HG03457 (cell line): ENCODE measurements at regions not wholly inside any gene's neighbourhood (a gene's known extent, or its start where the extent isn't known, plus 50 kb on each side); places are given as distances from the start of the nearest gene placed in this dataset.

Experiments used
- ATAC-seq: cut with Tn5 transposase; IDR thresholded peaks from one replicate; pipeline ENCODE4 v1.9.1; 2021; ENCODE audit warnings: moderate number of reproducible peaks; ENCODE audit not compliant: unreplicated experiment

DNA sequence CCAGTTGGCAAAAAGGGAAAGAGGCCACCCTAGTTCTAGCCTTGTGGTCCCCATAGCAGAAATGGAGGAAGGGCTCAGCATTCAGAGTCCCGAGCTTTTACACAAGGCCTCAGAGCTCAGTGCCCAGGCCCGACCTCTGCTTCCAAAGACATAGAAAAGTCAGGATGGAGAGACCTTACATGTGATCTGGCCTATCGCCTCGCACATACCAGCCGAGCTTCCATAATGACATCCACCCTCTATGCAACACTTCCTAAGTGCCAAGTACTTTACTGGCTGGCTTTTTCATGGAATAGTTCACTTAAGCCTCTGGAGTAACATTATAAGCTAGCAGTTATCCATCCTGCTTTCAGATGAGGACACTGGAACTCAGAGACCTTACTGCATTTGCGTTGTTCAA, 275.9 kb downstream of the FAM43A start:
- no peak for ATAC-seq

DNA sequence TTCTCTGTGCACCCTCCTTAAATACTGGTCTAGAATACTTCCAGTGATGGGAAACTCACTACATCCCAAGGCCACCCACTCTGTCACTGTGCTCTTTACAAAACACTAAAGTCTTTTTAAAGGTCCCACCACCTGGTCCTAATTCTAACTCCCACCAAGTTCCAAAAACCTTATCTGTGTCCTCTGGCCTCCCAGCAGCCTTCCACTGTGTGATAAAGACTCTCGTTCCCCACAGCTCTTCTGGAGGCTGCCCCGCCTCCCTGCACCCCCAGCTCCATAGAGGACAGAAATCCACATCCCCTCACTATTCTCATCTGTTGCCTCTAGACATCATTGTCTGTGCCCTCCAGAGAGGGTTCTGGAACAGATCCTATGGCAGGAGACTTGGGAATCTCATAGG, 276.4 kb downstream of the FAM43A start:
- ATAC-seq, result no peak

DNA sequence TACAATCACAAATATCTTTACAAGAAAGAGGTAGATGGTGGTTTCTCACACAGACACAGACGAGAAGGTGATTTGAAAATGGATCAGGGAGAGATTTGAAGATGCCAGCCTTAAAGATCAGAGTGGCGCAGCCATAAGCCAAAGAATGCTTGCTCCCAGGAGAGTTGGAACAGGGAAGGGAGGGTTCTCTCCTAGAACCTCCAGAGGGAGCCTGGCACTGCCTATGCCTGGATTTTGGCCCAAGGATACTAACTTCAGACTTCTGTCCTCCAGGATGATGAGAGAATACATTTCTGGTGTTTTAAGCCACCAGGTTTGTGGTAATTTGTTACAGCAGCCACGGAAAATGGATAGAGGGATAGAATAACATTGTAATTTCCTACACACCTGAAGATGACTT, 279.1 kb downstream of the FAM43A start:
- ATAC-seq, result no peak

DNA sequence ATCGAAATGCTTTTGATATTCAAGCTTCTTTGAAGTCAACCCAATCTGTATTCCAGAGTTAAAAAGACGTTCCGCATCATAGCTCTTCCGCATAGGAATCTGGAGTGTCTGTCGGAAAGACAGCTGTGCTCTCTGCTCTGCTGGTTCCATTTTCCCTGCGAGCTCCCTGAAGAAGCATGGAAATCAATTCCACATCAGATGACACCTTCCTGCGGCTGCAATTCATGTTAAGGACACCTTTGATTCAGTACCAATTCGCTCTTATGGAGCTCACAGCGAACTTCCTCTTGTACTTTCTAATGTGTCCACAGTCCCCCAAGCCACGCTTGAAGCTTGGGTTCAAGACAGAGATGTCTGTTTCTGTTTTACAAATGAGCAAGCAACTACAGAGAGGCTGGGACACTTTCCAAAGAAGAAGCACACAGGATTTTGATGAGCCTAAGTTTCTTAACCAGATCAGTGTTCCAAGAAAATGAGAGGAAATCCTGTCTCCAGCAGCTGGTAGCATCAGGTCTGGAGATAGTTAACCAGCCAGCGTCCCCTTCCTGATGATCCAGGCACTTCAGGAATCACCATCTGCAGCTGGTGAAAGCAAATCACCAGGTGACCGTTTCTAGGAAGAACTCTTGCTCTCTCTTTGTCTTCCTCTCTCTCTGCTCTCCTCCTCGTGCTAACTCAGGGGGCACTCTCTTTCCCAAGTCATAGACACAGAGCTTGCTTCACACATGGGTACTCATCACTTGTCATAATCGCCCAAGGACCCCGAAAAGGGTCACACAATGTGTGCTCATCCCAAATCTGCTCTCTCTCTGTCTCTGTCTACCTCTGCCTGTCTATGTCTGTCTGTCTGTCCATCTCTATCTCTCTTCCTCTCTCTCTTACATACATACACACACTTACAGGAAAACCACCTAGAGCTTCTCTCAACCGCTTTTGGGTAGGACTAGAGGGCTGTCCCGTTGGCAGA, 281.8 kb downstream of the FAM43A start:
- ATAC-seq, result no peak

DNA sequence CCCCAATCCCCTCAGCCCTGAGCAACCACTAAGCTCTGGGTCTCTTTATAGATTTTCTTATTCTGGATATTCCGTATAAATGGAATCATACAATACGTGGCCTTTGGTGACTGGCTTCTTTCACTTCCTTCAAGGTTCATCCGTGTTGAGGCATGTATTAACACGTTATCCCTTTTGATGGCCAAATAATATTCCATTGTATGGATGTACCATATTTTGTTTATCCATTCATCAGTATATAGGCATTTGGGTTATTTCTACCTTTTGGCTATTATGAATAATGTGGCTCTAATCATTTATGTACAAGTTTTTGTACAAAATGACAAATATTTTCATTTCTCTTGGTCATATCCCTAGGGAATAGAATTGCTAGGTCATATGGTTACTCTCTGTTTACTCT, 284.4 kb downstream of the FAM43A start:
- ATAC-seq, result no peak

DNA sequence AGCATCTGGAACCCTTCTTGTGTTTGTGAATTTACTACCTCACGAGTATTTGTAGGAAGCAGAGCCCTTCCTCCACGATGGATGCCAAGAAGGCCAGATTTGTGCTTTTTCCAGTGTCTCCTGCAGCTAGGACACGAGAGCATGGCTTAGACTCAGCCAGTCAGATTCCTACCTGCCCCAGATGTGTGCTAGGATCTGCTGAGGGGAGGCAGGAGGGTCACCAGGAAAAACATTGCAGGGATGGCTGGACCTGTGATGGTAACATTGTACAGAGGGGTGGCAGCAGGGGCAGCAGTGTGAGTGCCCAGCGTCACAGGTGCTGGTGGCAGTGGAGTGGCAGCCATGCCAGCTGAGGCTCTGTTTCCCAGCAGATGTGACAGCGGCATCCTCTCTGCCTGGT, 285.3 kb downstream of the FAM43A start:
- no peak for ATAC-seq

DNA sequence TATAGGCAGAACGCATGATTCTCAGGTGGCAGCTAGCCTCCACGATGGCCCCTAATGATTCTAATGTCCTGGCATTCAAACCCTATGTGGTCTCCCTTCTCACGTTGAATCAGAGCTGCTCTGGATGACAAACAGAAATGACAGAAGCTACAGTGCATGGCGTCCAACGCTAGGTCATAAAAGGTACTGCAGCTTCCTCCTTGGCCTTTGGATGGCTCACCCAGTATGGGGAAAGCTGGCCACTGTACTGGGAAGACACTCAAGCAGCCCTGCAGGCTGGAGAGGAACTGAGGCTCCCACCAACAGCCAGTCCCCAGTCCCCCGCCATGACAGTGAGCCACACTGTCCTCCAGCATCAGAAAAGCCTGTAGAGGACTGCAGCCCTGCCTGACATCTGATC, 286.3 kb downstream of the FAM43A start:
- ATAC-seq, result no peak

DNA sequence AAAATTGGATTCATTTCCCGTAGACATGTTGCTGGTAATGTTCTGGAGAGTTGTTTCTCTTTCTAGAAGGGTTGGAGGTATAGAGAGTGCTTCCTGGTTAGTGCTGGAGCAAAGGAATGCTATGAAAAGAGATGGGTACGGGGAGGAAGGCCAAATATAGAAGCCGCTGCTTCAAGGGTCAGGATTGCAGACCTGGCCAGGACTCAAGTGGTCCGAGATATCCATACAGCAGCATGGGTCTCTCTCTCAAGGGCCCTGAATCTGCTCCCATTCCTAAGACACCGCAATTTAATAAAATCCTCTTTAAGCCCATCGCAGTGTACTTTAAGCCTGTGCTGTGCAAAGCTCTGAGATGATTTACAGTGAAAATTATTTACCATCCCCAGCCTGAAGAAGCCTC, 287.0 kb downstream of the FAM43A start:
- ATAC-seq, result no peak

DNA sequence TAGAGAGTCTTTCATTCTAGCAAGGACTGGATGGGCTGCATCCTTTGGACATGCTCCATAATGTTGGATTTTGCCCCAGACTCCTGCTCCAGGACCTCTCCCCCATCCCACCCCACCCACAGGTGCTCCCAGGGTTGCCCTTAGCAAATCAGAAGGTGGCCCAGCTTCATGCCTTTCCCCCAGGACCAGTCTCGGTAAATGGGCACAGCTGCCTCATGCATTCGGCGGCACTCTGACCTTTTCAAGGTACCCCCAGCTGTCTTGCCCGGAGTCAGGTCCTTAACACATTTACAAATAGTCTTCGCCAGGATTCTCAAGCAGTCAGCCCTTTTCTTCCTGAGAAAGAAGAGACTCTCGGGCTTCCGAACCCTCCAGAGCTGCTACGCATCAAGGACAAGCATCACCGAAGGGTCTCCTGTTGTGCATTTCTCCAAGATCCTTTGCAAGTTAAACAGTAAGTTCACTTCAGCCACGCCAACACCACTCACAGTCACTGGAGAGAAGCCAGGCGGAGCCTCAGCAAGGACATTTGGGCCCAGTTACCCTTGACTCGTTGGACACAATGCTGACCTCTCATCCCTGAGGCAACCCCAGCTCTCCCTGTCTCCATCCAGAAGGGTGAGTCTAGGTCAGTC, 287.8 kb downstream of the FAM43A start:
- ATAC-seq, result no peak

DNA sequence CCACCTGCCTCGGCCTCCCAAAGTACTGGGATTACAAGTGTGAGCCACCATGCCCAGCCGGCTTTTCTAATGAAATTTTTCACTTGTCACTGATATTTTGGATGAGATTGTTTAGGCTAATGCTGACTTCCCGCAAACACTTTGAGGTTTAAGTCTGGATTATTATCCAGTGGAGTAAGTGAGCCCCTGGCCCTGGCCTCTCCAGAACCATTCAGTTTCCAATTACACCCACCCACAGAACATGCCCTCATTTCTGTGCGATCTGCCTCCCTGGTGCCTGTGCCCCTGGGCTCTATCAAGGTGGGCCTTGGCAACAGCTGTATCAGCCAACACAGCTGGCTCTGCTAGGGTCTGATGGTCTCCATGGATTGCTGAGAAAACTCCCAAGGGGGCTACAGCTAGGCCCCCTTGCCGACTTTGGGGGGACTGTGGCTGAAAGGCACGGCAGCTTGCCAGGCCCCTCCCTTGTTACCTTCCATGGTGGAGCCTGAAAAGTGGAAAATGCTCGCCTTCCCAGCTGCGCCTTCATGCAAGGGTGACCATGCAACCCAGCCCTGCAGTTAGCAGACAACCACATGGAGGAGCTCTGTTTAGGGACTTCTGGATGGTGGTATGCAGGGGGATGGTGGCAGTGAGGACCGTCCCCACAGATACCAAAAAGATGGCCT, 288.9 kb downstream of the FAM43A start:
- no peak for ATAC-seq

DNA sequence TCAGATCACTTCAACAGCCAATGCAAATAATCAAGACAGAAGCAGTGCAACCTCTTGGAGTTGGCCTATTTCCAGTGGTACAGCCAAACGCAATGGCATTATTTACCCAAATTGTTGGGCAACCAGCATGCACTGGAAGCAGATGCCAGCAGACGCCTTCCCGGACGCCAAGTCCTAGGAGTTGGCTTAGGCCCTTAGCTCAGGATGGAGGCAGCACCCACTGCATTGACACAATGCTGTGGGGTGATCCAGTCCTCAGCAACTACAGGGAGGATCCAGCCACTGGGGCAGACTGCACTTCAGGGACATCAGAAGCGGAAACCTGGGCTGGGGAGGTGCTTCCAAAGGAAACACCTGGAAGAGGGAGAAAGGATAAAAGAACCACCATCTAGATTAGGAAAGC, 290.4 kb downstream of the FAM43A start:
- no peak for ATAC-seq

DNA sequence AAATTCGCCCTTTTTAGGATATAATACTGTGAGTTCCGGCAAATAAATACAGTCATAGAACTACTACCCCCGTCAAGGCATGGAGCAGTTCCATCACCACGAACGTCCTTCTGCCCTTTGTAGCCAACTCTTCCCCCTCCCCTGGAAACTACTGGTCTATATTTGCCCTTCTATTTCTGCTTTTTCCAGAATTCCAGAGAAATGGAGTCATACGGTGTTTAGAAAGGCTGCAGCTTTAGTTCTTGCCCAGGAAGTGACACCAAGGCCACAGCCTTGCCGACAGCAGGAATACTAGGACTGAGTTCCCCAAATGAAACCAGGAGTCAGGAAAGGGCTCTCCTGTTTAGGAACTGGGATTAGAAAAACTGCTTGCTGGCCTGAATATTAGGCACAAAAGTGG, 291.2 kb downstream of the FAM43A start:
- no peak for ATAC-seq

DNA sequence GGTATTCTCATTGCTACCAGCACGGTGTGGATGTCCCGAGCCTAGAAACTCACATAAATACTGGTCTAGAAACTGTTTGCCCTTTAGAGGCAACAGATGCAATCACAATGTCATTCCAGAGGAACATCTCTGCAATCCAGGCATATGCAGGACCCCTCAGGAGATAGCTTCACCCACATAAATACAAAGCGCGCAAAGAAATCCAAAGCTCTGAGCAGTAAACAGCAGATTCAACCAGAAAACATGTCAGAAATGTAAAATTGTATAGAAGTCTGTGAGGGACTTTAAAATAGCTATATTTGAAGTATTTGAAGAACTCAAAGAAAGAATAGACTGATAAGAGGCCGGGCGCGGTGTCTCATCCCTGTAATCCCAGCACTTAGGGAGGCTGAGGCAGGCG, 291.7 kb downstream of the FAM43A start:
- no peak for ATAC-seq

DNA sequence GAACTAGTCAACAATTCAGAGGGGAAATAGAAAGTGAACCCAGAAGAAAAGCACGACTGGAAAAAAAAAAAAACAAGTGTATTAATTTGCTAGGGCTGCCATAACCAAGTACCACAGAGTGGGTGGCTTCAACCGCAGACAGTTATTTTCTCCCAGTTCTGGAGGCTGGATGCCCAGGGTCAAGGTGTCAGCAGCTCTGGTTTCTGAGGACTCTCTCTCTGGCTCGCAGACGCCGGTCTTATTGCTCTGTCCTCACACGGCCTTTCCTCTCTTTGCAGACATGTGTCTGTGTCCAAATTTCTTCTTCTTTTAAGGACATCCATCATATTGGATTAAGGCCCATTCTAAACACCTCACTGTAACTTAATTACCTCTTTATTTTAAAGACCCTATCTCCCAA, 291.8 kb downstream of the XXYLT1 start:
- ATAC-seq, result no peak

DNA sequence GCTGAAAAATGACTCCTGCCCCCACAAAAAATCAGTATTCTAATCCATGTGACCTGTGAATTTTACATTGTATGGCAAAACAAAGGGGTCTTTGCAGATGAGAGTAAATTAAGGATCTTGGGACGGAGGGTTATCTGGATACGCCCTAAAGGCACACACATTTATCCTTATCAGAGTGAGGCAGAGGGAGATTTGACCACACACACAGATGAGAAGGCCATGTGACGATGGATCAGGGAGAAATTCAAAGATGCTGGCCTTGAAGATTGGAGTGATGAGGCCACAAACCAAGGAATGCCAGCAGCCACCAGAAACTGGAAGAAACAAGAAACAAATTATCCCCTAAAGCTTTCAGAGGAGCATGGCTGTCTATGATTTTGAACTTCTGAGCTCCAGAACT, 288.5 kb downstream of the XXYLT1 start:
- no peak for ATAC-seq

DNA sequence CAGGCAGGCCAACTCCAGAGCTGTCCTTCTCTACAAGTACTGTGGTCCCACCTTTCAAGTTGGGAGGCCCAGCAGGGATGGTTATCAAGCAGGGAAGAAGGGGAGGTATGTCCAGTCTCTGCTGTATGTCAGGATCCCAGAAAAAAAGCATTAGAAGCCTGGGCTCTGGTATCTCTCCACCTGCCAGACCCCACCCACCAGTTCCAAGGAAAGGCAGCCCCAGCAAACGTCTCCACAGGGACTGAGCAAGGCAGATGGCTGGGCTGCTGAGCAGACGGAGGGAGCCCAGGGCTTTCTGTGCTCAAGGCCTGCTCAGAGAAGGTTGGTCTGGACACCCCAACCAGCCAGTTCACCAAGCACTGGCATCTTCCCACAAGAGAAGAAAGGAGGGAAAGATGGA, 287.8 kb downstream of the XXYLT1 start:
- no peak for ATAC-seq

DNA sequence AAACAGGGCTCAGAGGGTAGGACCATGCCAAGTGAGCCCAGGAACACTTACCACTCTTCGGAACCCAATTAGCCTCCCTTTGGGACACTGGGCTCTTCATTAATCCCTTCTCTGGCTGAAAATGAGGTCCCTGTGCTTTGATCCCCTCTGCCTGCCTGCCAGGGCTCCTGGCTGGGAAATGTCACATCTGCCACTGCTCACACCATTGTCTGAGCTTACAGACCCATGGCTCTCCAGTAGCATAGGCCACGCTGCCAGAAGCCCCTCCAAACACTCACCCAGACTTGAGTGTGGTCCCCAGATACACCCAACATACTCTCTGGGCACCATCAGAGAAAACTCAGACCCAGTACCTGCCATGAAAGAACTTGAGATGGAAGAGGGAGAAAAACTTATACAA, 287.3 kb downstream of the XXYLT1 start:
- ATAC-seq, result no peak

DNA sequence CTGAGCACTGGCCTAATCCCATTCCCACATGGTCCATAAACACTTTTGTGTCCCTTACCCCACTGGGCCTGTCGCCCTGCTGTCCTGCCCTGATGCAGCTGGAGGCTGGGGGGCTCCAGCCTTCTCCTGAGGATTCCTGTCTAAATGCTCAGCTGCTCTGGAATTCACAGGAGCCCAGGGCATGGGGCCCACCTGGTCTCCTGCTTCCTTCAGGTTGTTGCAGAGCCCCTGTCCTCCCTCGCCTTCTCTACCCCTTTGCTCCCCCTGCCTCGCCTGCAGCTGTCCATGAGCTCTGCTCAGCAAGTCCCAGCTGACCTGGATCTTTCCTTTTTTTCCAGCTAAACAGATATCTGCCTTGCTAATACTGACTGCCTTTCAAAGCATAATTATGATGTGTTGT, 286.9 kb downstream of the XXYLT1 start:
- ATAC-seq, result no peak

DNA sequence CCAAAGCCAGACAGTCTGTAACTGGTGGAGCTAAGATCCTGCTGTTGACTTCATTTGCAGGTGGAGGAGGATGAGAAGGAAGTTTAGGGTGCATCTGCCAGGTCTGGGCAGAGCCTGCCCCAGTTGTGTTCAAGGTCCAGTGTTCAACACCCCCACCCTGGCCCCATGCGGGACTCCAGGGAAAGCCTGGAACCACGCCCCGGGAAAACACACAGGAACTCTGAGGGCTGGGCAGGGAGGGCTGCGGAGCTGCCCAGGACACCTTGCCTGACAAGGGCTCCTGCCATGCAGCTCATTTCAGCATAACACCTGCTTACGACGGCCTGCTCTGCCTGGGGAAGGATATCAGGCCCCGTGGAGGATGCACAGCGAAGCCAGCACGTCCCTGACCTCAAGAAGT, 286.3 kb downstream of the XXYLT1 start:
- no peak for ATAC-seq

DNA sequence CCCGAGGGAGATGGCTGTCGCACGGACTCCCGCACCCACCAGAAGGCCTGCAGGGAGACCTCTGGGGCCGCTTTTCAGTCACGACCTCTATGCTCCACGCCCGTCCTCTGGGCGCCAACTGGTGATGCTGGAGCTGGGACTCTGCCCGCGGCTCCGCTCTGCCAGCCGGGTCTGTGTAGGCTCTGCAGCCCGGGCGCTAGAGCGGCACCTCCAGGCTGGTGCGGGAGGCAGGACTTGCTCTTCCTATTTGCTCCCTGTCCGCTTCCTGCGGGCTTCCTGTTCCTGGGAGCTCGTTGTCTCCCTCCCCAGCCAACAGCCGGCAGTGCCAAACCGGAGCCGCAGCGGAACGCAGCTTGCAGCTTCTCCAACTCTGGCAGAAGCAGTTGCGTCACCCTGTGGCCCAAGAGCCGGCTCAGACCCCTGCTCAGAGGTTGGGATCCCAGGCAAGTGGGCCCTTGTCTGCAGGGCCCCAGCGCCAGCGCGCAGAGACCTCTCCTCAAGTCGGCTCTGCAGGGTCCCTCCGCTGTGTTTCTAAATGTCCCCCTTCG, 285.9 kb downstream of the XXYLT1 start:
- no peak for ATAC-seq

DNA sequence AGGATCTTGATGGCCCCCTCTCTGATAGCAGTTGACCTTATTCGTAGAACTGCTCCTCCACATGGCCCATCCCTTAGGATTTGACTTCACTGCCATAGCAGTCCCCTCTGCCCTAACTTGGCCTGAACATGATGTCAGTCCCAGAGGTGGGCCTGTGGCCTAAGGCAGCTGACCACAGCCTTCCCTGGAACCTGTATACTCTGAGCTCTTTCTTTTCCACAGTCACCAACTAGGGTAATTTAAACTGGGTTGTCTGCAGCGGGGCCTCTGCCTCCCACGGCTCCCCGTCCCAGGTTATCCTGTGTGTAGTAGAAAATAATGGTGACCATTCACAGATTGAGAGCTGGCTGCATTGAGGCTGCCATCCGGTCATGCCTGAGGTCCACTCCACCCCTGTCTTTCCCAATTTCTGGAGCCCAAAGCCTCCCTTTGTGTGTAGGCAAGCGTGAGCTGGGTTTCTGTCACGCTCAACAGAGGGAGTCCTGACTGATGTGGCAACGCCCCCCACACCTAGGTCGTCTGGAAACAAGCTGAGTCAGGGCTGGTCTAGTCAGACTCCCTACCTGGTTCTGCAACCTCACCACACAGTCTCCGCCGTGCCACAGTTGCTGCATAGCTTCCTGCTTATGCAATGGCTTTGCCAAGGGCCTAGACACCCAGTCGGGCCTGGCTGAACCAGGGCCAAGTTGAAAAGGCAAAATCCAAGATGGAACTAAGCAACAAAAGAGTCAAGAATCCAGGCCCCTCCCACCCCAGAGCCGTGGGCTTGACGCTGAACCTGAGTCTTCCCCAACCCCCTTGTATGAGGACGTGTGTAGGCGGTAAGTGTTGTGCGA, 284.5 kb downstream of the XXYLT1 start:
- ATAC-seq, result no peak
